ENCODE measurements at regions not wholly inside any gene's neighbourhood (a gene's known extent, or its start where the extent isn't known, plus 50 kb on each side); places are given as distances from the start of the nearest gene placed in this dataset.

- TF ChIP-seq YY1 (IDR thresholded peaks at IDR 0.05; ENCODE audit: insufficient read depth, insufficient read length) (no peak), ZNF274 (IDR thresholded peaks at IDR 0.05; ENCODE audit: low read depth, low read length) (no peak)
Observed at GRCh38 chr20:1805161-1805581, 90.0 kb upstream of the SIRPA start.
